LNCAP (cell line): ENCODE measurements at regions not wholly inside any gene's neighbourhood (a gene's known extent, or its start where the extent isn't known, plus 50 kb on each side); places are given as distances from the start of the nearest gene placed in this dataset.

Source experiments
- TF ChIP-seq, protein P1 (sequence below): fragments of 450-650 bp; IDR thresholded peaks from 2 replicates; pipeline ENCODE4 v1.5.1; 2017; ENCODE audit warnings: mild to moderate bottlenecking

DNA sequence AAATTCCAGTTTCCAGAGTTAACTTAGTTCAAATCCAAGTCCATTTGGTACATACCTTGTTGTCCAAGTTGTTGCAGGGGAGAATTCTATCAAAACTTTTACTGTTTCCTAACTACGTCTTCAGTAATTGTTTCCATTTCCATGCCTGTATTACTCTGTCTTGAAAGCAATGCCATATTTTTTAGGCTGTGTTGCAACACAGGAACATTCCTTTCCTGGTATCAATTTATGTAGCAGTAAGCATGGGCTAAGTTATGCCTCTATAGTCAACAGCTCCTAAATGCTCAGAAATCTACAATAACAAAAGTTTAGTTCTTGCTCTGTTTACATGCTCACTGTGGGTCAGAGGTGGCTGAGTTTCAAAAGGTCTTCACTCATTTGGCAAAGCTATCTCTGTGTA is 1943.8 kb upstream of the PIK3C3 start:
- TF ChIP-seq, protein P1, sequence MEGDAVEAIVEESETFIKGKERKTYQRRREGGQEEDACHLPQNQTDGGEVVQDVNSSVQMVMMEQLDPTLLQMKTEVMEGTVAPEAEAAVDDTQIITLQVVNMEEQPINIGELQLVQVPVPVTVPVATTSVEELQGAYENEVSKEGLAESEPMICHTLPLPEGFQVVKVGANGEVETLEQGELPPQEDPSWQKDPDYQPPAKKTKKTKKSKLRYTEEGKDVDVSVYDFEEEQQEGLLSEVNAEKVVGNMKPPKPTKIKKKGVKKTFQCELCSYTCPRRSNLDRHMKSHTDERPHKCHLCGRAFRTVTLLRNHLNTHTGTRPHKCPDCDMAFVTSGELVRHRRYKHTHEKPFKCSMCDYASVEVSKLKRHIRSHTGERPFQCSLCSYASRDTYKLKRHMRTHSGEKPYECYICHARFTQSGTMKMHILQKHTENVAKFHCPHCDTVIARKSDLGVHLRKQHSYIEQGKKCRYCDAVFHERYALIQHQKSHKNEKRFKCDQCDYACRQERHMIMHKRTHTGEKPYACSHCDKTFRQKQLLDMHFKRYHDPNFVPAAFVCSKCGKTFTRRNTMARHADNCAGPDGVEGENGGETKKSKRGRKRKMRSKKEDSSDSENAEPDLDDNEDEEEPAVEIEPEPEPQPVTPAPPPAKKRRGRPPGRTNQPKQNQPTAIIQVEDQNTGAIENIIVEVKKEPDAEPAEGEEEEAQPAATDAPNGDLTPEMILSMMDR: no peak

DNA sequence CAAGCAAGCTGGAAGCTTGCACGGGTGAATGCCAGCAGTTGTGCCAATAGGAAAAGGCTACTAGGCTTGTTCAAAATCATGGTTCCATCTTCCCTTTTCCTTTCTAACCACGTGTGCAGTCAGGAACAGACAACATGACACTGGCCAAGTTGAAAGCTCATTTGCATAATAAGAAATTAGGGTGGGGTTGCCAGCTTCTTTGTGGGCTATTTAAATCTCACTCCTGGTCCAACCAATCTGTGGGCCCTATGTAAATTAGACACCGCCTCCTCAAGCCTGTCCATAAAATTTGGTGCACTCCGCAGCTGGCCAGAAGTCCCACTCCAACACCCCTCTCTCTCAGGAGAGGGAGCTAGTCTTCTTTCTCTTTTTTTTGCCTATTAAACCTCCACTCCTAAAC is 1948.4 kb upstream of the PIK3C3 start:
- TF ChIP-seq, protein P1: no peak

DNA sequence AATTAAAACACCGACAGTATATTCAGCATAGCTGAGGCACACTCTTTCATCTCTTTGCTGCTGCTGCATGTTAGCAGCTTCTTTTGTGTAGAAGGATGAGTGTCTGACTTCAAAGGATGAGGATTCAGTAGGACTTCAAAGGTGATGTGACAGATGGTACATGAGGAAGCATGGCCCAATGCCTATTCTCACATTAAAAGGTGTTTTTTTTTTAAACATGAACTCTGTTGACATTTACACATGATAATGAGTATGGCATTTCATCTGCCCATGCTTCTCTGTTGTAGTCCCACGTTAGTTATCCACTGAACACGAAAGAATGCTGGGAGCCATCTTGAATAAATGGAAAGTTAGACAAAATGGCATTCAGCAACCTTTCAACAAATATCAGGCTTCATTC is 1950.8 kb upstream of the PIK3C3 start:
- TF ChIP-seq, protein P1: no peak

DNA sequence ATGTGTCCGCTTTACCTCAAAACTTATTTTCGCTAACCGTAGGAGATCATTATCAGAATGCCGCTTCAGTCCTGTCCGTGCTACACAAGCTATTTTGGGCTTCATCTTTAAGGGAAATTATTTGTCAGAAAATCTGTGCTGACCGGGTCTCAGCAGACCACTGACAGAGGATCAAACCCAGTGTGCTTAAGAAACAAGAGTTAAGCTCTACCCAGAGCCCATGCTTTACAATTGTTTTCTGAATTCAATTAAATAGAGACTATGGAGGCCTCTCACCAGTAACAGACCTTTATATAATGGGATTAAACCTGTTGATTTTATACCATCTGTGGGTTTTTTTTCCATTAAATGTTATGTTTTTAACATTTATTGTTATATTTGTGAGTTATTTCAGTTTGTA is 1956.7 kb upstream of the PIK3C3 start:
- TF ChIP-seq, protein P1: no peak

DNA sequence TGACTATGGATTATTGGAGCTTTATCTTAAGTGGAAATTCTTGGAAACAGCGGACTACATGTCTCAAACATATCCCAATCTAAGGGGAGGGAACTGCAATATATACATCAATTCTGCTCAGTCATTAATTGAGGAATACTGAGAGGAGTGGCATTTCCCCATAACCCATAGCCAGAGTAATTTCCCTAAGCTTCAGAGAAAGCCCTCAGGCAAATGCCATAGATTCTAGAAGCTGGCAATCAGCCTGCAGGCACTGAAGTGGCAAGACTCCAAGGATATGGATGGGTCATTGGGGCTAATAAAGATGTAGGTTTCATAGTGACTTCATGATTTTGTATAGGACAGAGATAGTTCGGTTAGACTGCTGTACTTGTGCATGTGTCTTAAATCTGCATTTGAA is 1960.5 kb upstream of the PIK3C3 start:
- TF ChIP-seq, protein P1: no peak

DNA sequence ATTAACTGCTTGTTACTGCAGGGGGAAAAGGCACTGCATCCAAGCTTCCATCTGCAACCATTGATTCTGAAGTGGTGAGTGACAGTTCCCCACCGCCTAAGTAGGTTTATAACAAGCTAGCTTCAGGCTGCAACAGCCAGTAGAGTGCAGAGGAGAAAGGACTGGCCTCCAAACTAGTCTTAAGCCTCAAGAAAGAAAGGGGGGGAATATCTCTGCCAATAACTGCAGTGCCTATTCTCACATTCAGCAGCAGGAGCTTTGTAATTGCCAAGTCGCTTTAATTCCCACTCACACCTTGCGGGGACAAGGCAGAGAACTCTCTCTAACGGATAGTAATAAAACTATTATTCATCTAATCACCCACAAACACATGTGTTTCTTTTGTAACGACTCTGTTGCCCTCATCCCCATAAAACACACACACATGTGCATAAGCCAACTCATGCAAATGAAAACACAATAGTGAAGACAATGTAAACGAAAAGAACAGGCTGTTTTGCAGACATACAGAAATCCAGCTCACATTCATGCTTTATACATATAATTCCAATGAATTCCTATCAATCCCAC is 1963.3 kb upstream of the PIK3C3 start:
- TF ChIP-seq, protein P1: no peak

DNA sequence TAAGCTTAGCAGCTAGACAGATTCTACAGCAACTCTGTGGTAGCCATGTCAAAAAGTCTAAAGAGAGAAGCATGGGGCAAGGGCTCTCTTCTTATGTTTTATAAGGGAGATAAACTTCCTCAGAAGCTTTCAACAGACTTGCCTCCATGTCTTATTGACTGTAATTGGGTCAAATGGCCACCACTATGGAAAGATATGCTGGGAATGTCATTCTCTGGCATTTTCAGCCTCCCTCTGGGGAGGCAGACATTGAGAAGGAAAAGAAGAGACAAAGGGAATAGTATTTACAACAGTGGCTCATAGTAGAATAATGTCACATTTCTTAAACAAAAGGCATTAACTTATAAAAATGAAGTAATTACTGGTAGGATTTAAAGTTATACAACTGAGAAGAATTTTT is 1964.5 kb upstream of the PIK3C3 start:
- TF ChIP-seq, protein P1: no peak

DNA sequence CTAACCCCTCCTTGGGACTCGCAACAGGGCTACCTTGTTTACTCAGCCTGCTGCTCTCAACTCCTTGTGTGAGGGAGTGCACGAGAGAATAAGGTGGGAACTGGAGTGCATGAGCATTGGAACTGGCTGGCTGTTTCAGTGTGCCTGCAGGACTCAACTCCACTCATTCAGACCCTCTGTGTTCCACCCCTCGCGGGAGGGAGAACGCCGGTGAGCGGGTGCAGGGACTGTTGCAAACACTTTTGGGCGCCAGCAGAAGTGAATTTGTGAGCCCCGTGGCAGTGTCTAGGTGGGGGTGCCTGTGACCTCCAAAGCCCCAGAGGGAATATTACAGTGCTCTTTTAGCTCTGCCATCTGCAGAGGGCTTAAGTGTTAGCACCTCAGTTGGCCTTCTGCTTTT is 1978.3 kb upstream of the PIK3C3 start:
- TF ChIP-seq, protein P1: no peak
